HG03565 (cell line): ENCODE measurements at regions not wholly inside any gene's neighbourhood (a gene's known extent, or its start where the extent isn't known, plus 50 kb on each side); places are given as distances from the start of the nearest gene placed in this dataset.

Experiments used
- ATAC-seq: cut with Tn5 transposase; IDR thresholded peaks from one replicate; pipeline ENCODE4 v1.9.1; 2021; ENCODE audit warnings: mild to moderate bottlenecking, moderate library complexity; ENCODE audit not compliant: unreplicated experiment

DNA sequence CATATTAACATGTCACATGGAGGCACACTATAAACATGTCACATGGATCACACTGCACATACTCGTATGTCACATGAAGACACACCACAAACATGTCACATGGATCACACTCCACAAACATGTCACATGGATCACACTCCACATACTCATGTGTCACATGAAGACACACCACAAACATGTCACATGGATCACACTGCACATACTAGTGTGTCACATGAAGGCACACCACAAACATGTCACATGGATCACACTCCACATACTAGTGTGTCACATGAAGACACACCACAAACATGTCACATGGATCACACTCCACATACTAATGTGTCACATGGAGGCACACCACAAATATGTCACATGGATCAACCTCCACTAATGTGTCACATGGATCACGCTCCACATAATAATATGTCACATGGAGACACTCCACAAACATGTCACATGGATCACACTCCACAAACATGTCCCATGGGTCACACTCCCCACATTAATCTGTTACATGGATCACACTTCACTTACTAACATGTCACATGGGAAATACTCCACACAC lies 195.6 kb upstream of the PFKP start:
- no peak for ATAC-seq

DNA sequence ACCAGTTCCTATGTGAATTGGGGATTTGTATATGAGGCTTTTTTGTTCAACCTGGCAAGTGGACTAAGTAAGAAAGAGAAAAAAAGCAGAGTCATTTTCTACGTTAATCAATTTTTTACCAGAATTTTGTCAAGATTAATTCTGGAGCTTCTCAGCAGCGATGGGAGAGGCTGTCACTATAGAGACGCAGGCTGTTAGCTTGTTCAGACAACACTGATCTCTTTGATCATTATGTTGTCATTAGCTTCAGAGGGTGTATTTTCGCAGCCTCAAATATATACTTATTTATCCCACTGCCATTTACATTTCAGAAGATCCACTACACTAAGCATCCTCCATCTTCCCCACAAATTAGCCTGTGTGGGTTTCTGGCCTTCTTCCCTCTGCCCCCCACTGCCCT lies 196.7 kb upstream of the PFKP start:
- no peak for ATAC-seq

GRCh38 chr10:2867788-2868299 lies 199.5 kb upstream of the PFKP start:
- ATAC-seq = no peak

- no peak for ATAC-seq
These were observed 200.8 kb upstream of the PFKP start for GRCh38 chr10:2866569-2866968.

GRCh38 chr10:2861632-2862210 lies 205.6 kb upstream of the PFKP start:
- ATAC-seq = no peak

- ATAC-seq = no peak
These were observed 208.9 kb upstream of the PFKP start for GRCh38 chr10:2858452-2858851.

- ATAC-seq = no peak
These were observed 210.8 kb upstream of the PFKP start for GRCh38 chr10:2856598-2856997.

DNA sequence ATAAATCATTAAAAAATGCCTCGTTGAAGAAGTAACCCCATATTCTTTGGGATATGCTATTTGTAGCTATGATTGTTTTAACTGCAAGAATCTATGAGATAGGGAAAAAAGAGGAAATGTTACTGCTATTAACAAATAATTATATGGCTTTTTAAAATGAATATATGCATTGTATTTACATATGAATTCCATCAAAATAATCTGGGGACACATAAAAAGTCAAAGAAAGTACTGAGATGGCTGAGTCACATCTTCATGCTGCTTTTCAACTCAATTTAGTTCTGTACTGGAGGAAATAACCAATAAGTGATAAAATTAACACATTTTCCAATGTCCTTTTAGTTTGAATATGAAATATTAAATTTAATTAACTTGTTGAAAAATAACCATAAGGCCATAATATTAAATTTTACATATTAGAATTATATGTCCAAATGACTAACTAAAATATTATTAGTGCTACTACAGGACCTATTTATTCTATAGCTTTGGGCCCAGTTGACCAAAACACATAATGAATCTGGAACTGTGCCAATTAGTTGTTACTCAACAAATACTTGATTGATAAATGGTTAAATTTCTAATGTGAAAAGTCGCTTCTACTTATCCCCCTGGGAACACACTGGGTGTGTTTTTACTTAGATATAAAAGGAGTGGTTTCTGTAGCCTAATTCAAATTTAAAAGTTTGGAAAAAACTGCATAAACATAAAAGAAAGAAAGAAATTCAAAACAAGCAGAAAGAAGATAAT lies 214.6 kb upstream of the PFKP start:
- ATAC-seq = no peak

- ATAC-seq = no peak
These were observed 215.8 kb upstream of the PFKP start for GRCh38 chr10:2851566-2851965.

DNA sequence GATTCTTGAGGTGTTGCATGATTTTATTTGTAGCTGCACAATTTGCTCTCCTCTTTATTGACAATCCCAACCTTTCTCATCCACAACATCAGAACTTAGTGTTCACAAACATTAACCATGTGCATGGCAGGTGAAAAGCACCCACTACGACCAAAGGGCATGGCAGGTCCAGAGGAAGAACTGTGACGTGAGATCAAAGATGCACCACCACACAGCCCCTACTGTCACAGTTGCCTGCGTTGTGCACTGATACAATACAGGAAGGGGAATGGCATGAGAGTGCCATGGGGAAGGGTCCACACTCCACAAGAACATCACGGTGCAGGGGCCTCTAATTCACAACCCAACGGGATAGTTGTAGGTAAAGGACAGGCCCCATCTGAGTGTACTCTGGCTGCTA lies 217.1 kb upstream of the PFKP start:
- ATAC-seq = no peak

GRCh38 chr10:2844925-2845324 lies 222.4 kb upstream of the PFKP start:
- no peak for ATAC-seq

DNA sequence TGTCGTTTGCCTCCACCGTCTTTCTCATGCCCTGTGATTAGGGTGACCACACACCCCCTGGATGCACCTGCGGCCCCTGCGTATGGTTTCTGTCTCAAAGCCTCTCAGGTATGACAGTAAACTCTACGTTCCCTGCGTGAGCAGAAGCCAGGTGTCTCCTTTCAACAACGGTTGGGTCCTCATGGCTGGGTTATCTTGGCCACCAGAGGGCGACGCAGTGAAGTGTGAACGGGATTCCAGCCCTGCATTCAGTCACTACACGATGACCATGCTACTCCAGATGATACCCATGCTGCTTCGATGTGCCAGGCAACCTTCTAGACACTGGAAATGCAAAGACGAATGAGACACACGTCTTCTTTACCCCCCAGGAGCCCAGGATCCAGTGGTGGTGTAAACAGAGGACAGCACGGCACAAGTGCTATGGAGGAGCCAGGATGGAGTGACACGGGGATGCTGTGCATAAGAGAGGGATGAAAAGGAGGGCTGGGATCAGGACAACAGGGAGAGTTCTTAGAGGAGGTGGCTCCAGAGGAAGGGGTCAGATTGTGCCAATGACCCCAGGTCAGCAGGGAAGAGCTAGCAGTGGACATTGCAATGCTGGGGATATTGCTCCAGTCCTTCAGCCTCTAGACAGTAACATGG lies 228.1 kb upstream of the PFKP start:
- no peak for ATAC-seq

DNA sequence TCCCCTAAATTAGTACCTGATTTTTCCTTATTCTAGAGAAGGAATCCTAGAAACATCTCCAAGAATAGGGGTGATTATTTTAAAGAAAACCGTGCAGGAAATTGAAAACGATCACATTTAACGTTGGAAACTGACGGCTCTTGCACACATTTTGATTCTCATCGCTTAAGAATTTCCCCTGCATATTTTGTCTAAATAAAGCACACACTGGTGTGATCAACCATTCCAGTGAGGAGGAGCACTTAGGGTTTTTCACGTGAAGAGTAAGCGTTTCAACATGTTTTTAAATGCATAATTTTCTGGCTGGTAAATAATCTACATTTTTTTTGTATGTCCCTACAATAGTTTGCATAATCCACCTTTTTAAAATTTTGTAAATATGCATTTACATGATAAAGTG lies 229.7 kb upstream of the PFKP start:
- ATAC-seq = no peak

- ATAC-seq = no peak
These were observed 230.3 kb upstream of the PFKP start for GRCh38 chr10:2836921-2837662.

- ATAC-seq = no peak
These were observed 233.1 kb upstream of the PFKP start for GRCh38 chr10:2834214-2834613.

DNA sequence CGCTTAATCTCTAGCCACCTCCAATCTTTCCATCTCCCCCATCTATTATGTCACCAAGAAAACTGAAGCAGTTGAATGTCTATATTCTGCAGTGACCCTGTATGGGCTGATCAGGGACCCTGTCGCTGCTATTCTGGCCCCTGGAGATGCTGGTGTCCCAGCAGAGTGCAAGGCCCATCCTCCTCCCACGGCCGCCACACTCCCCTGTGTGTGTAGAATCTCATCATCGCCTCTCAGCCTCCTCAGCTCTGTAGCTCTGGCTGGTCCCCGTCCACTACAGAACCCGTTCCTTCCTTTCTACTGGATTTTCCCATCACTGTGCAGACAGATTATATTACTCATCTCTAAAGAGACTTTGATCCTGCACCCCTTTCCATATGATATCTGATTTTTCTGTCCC lies 235.8 kb upstream of the PFKP start:
- no peak for ATAC-seq

DNA sequence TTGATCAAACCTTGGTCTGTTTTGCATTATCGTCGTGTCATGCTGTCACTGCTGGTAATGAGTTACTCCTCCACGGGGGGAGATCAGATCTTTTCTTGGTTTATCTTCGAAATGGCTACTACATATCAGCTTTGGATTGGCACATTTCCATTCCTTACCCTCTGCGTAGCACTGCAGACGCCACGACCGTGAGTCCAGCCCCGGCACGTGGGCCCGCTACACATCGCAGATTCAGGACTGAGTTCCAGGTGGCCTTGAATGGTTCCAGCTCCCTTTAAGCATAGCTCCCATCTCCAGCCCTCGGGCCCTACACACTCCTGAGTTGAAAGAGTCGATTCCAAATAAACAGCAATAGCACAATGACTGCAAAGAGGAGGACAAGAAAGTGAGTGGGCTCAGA lies 238.6 kb upstream of the PFKP start:
- ATAC-seq = no peak

DNA sequence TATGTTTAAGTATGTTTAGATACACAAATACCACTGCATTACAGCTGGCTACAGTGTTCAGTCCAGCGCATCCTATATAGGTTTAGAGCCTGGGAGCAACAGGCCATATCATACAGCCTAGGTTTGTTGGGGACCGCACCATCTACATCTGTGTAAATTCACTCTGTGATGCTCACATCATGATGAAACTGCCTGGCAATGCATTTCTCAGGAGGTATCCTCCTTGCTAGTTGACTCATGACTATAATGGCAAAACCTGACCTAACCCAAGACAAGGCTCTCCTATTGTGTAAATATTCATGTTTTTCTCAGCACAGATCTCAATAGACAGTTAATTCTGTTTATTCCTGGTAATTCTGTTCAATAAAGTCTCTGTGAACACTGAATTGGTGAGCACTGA lies 240.7 kb upstream of the PFKP start:
- ATAC-seq = no peak

DNA sequence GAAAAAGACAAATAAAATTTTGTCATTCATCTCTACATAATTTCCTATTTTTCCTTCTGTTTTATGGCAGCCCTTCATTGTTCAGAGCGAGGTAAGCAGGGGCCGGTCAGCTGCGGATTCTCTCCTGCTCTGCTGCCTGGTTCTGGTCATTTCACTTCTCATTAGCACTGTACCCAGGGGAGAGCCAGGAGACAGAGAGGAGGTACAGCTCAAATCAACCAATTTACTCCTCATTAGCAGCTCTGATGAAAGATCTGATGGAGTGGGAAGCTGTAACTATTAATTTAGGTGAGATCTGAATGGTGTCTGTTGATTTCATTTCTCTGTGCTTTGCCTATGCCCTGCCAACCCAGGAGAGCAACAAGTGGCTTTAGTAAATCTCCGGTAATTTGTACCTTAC lies 241.5 kb upstream of the PFKP start:
- no peak for ATAC-seq

GRCh38 chr10:2817940-2818636 lies 249.3 kb upstream of the PFKP start:
- ATAC-seq = no peak

DNA sequence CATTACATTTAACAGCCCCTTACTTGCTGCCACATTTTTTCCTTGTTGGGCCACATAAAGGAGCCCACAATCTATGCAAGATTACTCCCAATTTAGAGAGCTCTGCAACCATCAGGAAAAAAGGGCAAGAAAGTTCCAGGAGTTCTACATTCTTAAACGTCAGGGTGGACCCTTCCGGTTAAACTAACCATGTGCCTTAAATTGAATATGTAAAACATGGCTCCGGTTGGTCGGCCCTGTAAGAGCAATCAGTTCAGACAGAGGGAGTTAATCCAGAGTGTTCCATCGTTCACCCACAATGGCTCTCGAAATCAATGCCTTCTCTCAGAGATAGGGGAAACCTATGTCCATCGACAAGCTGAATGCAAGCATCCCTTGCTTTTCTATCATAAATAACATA lies 253.7 kb upstream of the PFKP start:
- ATAC-seq = no peak
